ENCODE measurements at regions not wholly inside any gene's neighbourhood (a gene's known extent, or its start where the extent isn't known, plus 50 kb on each side); places are given as distances from the start of the nearest gene placed in this dataset.

DNA sequence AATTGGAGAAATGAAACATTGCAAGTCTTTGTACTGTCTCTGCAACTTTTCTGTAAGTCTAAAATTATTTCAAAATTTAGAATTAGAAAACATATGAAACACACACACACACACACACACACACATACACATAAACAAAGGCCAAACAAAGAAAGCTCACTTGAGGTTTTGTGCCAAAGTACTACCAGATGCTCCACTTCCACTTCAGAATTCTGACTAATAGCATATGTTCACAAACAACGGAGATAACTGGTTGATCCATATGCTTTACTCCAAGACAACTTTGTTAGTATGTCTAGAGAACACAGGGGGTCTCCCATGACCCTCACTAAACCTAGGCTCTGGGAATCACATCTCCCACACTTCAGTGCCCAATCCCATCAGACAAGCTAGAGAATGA is 133.8 kb upstream of the CLEC14A start:
- TF ChIP-seq RAD21 (IDR thresholded peaks at IDR 0.05; ENCODE audit: low read length) (no peak), POLR2A (IDR thresholded peaks at IDR 0.05; ENCODE audit: low read depth, low read length) (no peak), NFE2L2 (IDR thresholded peaks at IDR 0.05; ENCODE audit: low read depth, low read length) (no peak), SMC3 (IDR thresholded peaks at IDR 0.05; ENCODE audit: low read depth, low read length) (no peak), MAZ (IDR thresholded peaks at IDR 0.05; ENCODE audit: borderline replicate concordance, low read depth, low read length) (no peak), MAFK (IDR thresholded peaks at IDR 0.05; ENCODE audit: low read depth, low read length) (no peak), CHD1 (IDR thresholded peaks at IDR 0.05; ENCODE audit: low read depth, low read length) (no peak)
- TF ChIP-seq, protein P1, sequence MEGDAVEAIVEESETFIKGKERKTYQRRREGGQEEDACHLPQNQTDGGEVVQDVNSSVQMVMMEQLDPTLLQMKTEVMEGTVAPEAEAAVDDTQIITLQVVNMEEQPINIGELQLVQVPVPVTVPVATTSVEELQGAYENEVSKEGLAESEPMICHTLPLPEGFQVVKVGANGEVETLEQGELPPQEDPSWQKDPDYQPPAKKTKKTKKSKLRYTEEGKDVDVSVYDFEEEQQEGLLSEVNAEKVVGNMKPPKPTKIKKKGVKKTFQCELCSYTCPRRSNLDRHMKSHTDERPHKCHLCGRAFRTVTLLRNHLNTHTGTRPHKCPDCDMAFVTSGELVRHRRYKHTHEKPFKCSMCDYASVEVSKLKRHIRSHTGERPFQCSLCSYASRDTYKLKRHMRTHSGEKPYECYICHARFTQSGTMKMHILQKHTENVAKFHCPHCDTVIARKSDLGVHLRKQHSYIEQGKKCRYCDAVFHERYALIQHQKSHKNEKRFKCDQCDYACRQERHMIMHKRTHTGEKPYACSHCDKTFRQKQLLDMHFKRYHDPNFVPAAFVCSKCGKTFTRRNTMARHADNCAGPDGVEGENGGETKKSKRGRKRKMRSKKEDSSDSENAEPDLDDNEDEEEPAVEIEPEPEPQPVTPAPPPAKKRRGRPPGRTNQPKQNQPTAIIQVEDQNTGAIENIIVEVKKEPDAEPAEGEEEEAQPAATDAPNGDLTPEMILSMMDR (conservative IDR thresholded peaks at IDR 0.05; ENCODE audit: low read depth, low read length) = no peak
- TF ChIP-seq, protein P2, sequence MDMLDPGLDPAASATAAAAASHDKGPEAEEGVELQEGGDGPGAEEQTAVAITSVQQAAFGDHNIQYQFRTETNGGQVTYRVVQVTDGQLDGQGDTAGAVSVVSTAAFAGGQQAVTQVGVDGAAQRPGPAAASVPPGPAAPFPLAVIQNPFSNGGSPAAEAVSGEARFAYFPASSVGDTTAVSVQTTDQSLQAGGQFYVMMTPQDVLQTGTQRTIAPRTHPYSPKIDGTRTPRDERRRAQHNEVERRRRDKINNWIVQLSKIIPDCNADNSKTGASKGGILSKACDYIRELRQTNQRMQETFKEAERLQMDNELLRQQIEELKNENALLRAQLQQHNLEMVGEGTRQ (IDR thresholded peaks at IDR 0.05; ENCODE audit: low read depth, low read length) = no peak
